DND-41 (cell line): ENCODE measurements at regions not wholly inside any gene's neighbourhood (a gene's known extent, or its start where the extent isn't known, plus 50 kb on each side); places are given as distances from the start of the nearest gene placed in this dataset.

Experiments used
- ATAC-seq: fragments of 200-7000 bp; cut with Tn5 transposase; 3 replicates; pipeline ENCODE4 v1.9.1; 2021; ENCODE audit warnings: low read depth; ENCODE audit not compliant: insufficient read depth
- DNase-seq: peaks from one replicate; pipeline ENCODE4 v3.0.0-alpha.2; 2020
- H2AFZ ChIP-seq: 2 replicates; pipeline ENCODE4 v1.6.0; 2012; ENCODE audit warnings: low read depth, low read length
- H3K27ac ChIP-seq: 2 replicates; pipeline ENCODE4 v1.5.1; 2012; ENCODE audit warnings: low read length, inconsistent platforms
- H3K27me3 ChIP-seq: fragments of 200-600 bp; sonication (generic); 2 replicates; pipeline ENCODE4 v1.6.0; 2012; ENCODE audit warnings: low read length, mild to moderate bottlenecking, inconsistent platforms; ENCODE audit not compliant: insufficient read depth, poor library complexity
- H3K36me3 ChIP-seq: 2 replicates; pipeline ENCODE4 v1.5.1; 2012; ENCODE audit warnings: low read length, inconsistent platforms; ENCODE audit not compliant: insufficient read depth
- H3K4me1 ChIP-seq: 2 replicates; pipeline ENCODE4 v1.5.1; 2012; ENCODE audit warnings: mild to moderate bottlenecking, low read length; ENCODE audit not compliant: insufficient read depth
- H3K4me2 ChIP-seq: 2 replicates; pipeline ENCODE4 v1.6.0; 2012; ENCODE audit warnings: mild to moderate bottlenecking, moderate library complexity, low read length, inconsistent platforms; ENCODE audit not compliant: insufficient read depth
- H3K4me3 ChIP-seq, 2 experiments: fragments of 200-600 bp in 1 of 2; shearing (Covaris generic) in 1 of 2; 2 replicates each; pipeline ENCODE4 v1.5.1; 2012 to 2016; ENCODE audit warnings: inconsistent platforms in 2 of 2, low read length in 2 of 2, mild to moderate bottlenecking in 2 of 2, low read depth in 1 of 2, moderate library complexity in 1 of 2
- H3K79me2 ChIP-seq: 2 replicates; pipeline ENCODE4 v1.6.0; 2012; ENCODE audit warnings: low read length, inconsistent platforms; ENCODE audit not compliant: insufficient read depth
- H3K9ac ChIP-seq: 2 replicates; pipeline ENCODE4 v1.6.0; 2012; ENCODE audit warnings: low read depth, mild to moderate bottlenecking, inconsistent platforms, low read length, moderate library complexity
- H3K9me3 ChIP-seq: 2 replicates; pipeline ENCODE4 v1.5.1; 2012; ENCODE audit warnings: low read length, moderate library complexity, mild to moderate bottlenecking, inconsistent platforms; ENCODE audit not compliant: insufficient read depth, severe bottlenecking
- H4K20me1 ChIP-seq: 2 replicates; pipeline ENCODE4 v1.6.0; 2012; ENCODE audit warnings: low read length; ENCODE audit not compliant: insufficient read depth
- EZH2 ChIP-seq: IDR thresholded peaks from 3 replicates; pipeline ENCODE4 v1.6.1; 2012; ENCODE audit warnings: borderline replicate concordance, low read depth, mild to moderate bottlenecking, moderate library complexity, low read length, inconsistent platforms; ENCODE audit not compliant: severe bottlenecking
- TF ChIP-seq, protein P1 (sequence below): IDR thresholded peaks from 2 replicates; pipeline ENCODE4 v1.5.1; 2012; ENCODE audit warnings: borderline replicate concordance, low read length, moderate library complexity, mild to moderate bottlenecking; ENCODE audit not compliant: poor library complexity, severe bottlenecking; ENCODE audit errors: extremely low read depth

DNA sequence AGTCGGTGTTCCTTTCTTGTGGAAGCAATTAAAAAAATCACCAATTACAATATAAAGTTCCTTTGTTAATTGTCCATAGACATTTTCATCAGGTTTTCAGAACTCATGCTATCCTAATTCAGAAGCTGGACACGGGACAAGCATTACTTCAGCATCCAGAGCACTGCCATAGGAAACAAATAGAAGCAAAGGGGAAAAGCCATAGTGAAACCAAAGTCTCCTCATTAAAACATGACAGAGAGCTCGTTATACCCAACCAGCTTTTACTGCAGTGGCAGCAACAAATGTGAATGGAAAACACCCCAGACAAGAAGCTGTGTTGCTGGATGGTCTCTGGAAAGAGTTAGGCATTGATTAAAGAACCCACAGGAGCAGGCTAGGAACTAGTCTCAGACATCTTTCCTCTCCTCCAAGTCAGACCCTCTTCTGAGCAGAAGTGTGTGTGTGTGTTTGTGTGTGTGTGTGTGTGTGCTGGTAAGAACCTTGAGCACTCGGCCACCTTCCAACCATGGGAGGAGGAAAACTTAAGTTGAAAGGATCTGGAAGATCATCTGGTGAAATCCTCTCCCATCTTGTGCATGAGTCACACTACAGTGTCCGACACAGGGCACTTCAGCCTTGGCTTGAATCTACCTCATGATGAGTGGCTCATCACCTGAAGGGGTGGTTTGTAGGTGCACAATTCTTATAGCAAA, 162.6 kb upstream of the ADAMTS16 start:
- no peaks in the 10 kb centered on the region for H3K36me3 ChIP-seq
- H3K4me2 ChIP-seq, result no peak overlapping the region
- H3K27me3 ChIP-seq, result peaks cover 18% of the 10 kb centered on the region
- H3K4me3 ChIP-seq, result no peak overlapping the region
- no peaks in the 10 kb centered on the region for H3K79me2 ChIP-seq
- no peak overlapping the region for H3K27ac ChIP-seq
- TF ChIP-seq EZH2, result no peak
- TF ChIP-seq, protein P1, sequence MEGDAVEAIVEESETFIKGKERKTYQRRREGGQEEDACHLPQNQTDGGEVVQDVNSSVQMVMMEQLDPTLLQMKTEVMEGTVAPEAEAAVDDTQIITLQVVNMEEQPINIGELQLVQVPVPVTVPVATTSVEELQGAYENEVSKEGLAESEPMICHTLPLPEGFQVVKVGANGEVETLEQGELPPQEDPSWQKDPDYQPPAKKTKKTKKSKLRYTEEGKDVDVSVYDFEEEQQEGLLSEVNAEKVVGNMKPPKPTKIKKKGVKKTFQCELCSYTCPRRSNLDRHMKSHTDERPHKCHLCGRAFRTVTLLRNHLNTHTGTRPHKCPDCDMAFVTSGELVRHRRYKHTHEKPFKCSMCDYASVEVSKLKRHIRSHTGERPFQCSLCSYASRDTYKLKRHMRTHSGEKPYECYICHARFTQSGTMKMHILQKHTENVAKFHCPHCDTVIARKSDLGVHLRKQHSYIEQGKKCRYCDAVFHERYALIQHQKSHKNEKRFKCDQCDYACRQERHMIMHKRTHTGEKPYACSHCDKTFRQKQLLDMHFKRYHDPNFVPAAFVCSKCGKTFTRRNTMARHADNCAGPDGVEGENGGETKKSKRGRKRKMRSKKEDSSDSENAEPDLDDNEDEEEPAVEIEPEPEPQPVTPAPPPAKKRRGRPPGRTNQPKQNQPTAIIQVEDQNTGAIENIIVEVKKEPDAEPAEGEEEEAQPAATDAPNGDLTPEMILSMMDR, result no peak
- ATAC-seq, result no peak
- no peak overlapping the region for H3K9ac ChIP-seq
- H3K4me1 ChIP-seq, result no peaks in the 10 kb centered on the region
- no peak for DNase-seq
- H3K9me3 ChIP-seq, result no peaks in the 10 kb centered on the region
- H4K20me1 ChIP-seq, result no peaks in the 10 kb centered on the region
- H2AFZ ChIP-seq, result no peak overlapping the region

DNA sequence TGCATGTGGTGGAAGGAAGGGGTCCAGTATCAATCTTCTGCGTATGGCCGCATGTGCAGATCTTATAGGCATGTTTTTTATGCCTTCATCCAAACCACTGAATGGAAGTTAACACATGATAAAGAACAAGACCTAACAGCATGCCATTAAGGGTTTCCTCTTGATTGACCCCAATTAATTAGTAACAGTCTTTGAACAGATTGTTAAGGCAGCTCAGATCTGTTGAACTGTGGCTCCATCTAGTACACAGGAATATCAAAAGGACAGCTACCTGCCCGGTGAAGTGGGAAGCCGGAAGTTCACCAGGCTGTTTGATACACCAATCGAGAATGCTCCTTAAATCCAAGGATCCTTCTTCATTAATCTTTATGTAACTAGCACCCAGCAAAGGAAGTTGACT, 159.9 kb upstream of the ADAMTS16 start:
- no peak overlapping the region for H3K4me3 ChIP-seq
- ATAC-seq, result no peak
- peaks cover 32% of the 10 kb centered on the region for H3K27me3 ChIP-seq
- no peaks in the 10 kb centered on the region for H3K4me1 ChIP-seq
- no peak for DNase-seq
- H3K36me3 ChIP-seq, result no peaks in the 10 kb centered on the region
- no peaks in the 10 kb centered on the region for H4K20me1 ChIP-seq
- no peak overlapping the region for H3K27ac ChIP-seq
- no peaks in the 10 kb centered on the region for H3K79me2 ChIP-seq
- H3K9me3 ChIP-seq, result no peaks in the 10 kb centered on the region
- TF ChIP-seq EZH2, result no peak
- TF ChIP-seq, protein P1, result no peak
- no peak overlapping the region for H2AFZ ChIP-seq
- no peak overlapping the region for H3K4me2 ChIP-seq
- no peak overlapping the region for H3K9ac ChIP-seq

DNA sequence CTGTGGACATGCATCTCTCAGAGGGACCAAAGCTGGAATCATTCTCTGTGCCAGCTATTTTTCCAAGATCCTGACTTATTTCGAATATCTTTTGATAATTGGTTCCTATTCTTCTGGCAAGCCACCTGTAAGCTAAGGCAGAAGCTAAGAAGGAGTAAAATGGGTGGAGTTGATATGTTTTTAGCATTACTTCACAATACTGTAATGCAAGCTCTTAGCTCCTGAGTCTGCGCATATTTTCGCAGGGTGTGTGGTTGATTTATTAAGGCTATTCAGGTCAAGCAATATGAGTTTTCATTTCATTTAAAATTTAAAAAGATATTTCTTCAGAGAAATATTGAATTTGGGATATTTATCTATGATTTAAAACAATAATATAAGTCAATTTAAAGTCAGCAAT, 158.5 kb upstream of the ADAMTS16 start:
- Histone ChIP-seq H4K20me1 (no peaks in the 10 kb centered on the region), H3K4me3 (no peak overlapping the region), H2AFZ (no peak overlapping the region), H3K27me3 (peaks cover 32% of the 10 kb centered on the region), H3K36me3 (no peaks in the 10 kb centered on the region), H3K9me3 (no peaks in the 10 kb centered on the region), H3K27ac (no peak overlapping the region), H3K79me2 (no peaks in the 10 kb centered on the region), H3K9ac (no peak overlapping the region), H3K4me1 (no peaks in the 10 kb centered on the region), H3K4me2 (no peak overlapping the region)
- no peak for TF ChIP-seq EZH2
- TF ChIP-seq, protein P1, result no peak
- DNase-seq (no peak), ATAC-seq (no peak)
